Ramos (cell line): ENCODE measurements at regions not wholly inside any gene's neighbourhood (a gene's known extent, or its start where the extent isn't known, plus 50 kb on each side); places are given as distances from the start of the nearest gene placed in this dataset.

ENCODE experiments used
- in situ Hi-C: fragments of 300-500 bp; cut with MboI; formaldehyde crosslinking; loops from one replicate; pipeline ENCODE4 v1.14.3; 2022; ENCODE audit warnings: low sequenced_read_pairs; ENCODE audit not compliant: unreplicated experiment

DNA sequence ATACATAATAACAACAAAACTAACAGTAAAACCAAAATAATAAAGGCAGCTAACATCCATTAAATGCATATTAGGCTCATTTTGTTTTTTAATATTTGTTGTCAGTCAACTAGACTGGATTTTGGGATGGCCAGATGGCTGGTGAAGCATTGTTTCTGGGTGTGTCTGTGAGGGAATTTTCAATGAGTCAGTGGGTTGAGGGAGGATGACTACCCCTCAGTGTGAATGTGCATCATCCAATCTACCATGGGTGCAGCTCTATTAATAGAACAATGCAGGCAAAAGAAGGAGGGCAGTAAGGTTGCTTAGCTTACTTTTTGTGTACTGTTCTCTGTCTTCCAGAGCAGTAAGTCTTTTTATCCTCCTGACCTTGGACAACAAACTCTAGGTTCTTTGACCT, 484.2 kb upstream of the HS3ST1 start:
- in situ Hi-C loops = no loop called here

DNA sequence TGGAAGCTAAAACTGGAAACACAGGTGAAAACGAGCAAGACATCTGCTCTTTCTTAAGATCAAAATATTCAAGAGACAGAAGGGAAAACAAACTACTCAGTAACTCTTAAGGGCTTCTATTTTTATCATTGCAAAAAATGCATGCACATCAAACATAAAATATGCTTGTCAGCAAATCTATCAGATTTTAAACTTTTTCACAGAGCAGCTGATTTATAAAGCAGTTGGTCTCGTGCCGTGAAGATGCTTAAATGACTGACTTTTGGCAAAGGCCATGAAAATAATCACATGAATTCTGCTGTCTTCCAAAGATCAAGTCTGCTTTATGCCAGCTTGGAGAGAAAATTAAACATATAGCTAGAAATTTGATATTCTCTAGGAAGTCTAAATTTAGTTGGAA, 482.1 kb upstream of the HS3ST1 start:
- in situ Hi-C loops = no loop called here

DNA sequence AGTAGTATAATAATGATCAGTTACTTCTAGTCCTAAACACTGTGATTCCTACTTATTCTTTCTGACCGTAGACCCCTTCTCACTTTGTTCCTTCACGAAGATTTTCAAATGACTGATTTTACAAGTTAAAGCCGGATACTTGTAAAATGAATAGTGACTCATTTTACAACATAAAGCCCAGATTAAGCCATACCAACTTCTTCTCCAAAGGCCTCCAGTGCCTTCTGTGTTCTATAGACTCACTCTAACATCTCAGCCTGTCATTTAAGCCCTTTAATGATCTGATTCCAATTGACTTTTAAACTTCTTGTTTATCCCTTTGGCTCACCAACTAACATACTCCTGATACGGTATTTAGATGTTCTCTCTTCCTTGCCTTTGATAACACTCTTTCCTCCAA, 480.0 kb upstream of the HS3ST1 start:
- in situ Hi-C loops = no loop called here

DNA sequence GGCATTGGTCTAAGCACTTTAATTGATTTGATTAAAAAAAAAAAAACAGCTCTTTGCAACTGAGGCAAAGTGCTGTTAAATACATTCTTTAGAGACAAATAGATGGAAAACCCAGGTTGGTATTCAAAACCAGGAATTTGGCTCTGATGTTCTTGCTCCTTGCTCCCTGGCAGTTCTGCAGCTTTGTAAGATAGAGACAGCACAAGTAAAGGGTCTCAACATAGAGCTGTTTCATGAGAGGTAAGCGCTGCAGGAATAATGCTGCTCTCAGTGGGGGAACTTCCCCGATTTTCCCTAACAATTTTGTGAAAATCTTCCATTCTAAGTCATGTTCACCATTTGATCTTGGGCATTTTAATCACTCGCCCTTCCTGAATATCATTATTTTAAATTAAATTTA, 479.5 kb upstream of the HS3ST1 start:
- in situ Hi-C loops = no loop called here

DNA sequence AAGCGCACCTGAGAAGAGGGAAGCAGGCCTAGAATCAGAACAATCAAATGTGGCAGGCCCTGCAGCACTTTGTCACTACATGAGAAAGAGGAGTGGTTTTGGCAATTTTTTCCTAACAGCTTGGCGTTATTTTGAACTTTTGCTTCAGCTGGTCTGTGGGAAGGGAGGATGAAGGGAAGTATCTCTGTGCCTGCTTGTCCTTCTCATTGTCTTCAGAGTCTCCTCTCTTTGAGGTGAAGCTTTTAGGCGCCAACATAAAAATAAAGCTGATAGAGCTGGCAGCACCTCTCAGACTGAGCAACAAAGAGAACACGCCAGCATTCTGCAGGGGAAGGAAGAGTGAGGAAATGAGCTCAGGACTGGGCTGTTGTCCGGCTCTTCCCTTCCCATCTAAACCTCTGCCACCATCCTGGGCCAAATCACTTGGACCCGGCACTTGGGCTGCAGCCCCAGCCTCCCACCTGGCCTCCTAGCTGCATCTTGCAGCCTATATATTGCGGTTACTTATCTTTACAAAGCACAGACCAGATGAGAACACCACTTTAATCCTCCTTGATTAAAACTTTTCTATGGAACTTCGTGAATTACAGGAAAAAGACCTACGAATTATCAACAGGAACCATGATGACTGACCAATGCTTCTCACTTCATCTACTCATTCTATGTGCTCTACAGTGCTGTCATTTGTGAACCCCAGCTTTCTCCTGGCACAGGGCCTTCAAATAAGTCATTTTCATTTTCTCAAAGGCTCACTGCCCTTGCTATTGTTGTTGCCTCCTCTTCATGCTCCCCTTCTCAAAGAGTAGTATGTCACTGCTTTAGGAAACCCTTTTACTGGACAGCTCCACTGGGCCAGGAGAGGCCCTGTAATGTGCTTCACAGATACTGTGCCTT, 476.4 kb upstream of the HS3ST1 start:
- in situ Hi-C loops = no loop called here

GRCh38 chr4:11904117-11904535, 475.4 kb upstream of the HS3ST1 start:
- in situ Hi-C loops = no loop called here

- in situ Hi-C loops = no loop called here
Measured at GRCh38 chr4:11901089-11901488, 472.4 kb upstream of the HS3ST1 start.

- in situ Hi-C loops = no loop called here
Measured at GRCh38 chr4:11900359-11900758, 471.7 kb upstream of the HS3ST1 start.

DNA sequence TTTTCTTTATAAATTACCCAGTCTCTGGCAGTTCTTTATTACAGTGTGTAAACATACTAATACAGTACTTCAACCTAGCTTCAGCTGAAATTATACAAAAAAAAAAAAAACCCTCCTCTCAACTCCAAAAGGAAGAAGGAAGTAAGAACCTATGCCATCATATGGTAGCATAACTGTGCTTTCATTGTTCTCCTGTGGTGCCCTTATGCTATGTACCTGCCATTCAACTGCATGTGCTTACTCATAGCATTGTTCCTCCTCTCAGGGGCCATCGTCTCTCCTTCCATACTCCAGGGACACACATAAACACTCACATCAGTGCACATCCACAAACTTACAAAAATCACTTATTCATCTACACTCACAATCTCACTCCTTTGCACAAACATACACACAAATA, 470.1 kb upstream of the HS3ST1 start:
- in situ Hi-C loops = no loop called here

- in situ Hi-C loops = no loop called here
Measured at GRCh38 chr4:11895766-11896165, 467.1 kb upstream of the HS3ST1 start.

- in situ Hi-C loops = no loop called here
Measured at GRCh38 chr4:11894977-11895376, 466.3 kb upstream of the HS3ST1 start.

DNA sequence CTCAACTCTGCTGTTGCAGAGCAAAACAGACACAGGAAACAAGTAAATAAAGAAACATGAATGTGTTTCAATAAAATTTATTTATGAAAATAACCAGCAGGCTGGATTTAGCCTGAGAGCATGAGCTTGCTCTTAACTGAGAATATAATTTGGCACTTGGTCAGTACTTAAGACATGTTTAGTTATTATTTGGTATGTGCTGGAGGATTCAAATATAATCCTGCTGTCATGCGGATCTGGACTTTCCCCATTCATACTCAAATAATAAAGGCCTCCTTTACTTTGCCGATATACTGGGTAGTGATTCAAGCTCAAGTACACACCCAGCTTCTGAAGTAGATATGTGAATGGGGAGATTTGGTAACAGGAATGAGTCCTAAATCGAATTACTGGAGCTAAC, 465.5 kb upstream of the HS3ST1 start:
- in situ Hi-C loops = no loop called here

DNA sequence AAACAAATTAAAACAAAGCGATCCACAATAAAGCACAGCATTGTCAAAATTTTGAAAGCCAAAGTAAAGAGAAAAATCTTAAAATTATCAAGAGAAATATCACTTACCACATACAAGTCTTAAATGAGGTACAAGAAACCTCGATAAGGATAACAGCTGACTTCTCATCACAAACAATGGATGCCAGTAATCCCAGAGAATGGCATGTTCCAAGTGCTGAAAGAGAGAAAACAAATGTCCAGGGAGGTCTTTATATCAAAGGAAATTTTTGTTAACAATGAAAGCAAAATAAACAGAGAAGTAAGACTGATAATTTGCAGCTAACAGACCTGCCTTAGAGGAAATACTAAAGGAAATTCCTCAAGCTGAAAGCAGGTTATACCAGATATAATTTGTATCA, 460.4 kb upstream of the HS3ST1 start:
- in situ Hi-C loops = no loop called here

DNA sequence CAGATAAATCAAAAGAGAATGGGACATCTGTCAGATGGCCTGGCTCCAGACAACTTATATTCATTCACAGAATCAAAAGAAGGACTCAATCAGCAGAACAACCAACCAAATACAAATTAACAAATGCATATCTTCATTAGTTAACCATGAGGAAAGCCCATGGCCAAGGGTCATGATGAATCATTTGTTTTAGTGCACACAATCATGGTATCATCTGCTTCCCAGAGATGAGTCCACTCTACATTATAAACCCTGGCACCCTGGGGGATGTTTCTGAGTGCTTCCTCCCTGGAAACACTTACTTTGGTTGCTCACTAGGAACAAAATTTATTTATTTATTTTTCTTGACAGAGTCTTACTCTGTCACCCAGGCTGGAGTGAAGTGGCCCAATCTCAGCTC, 453.3 kb upstream of the HS3ST1 start:
- in situ Hi-C loops = no loop called here

DNA sequence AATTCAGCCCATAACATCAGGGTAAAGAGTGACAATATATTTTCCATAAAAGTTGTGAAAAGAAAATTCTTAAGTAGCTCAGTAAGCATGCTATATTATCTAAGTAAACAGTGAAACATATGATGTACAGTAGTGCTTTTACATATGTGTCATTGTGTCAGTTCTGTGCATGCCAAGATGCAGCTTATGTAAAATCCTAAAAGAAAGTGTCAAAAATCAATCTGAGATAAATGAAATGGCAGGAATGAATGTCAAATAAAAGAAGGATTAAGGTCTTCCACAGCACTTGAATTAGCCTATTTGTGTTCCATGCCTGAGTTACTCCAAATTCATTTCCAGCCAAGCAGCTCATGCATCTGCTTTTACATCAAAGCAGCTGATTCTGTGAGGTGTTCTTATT, 452.7 kb upstream of the HS3ST1 start:
- in situ Hi-C loops = no loop called here

DNA sequence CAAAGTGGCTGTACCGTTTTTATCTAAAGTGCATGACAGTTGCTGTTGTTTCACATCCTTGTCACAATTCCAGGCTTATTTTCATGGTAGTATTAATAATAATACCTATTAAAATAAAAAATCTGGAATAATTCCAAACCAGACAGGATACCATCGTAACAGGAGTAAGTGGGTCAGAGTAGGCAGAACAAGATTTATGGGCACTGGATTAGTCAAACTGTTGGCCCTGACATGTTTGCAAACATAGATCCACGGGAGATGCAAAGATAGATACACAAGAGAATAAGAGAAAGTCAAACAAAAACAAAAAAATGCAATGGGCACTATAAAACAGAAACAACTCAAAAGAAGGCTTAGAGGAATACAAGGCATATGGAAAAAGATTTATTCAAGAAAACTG, 449.5 kb upstream of the HS3ST1 start:
- in situ Hi-C loops = no loop called here

- in situ Hi-C loops = no loop called here
Measured at GRCh38 chr4:11876104-11876503, 447.4 kb upstream of the HS3ST1 start.

DNA sequence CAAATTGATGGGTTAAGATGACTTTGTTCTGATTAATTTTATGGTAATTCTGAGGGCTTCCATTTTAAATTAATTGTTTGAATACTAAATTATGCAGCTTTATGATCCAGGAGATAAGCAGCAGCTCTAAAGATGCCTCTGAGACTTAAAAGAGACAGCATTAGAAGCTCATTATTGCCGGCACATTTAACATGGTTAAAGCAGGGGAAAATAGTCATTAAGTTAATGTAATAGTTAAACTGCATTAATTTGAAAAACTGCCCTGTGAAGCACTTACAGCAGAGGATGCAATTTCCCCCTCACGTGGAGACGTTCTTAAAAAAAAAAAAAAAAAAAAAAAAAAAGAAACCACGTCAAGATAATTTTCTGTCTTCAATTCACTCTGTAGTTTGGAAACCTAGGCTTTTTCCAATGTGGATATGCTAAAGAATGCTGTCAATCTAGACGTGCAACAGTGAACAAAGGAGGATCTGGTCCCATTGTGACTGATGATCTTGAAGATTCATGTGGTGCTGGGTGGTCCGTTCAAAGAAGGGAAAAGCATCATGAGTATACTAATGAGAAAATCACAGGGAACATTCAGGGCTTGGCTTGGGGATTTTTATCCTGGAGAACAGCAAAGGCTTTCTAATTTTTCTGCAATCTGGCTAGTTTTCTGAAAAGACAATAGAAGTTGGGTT, 440.6 kb upstream of the HS3ST1 start:
- in situ Hi-C loops = no loop called here

- in situ Hi-C loops = no loop called here
Measured at GRCh38 chr4:11866391-11866790, 437.7 kb upstream of the HS3ST1 start.

- in situ Hi-C loops = no loop called here
Measured at GRCh38 chr4:11860996-11861395, 432.3 kb upstream of the HS3ST1 start.

DNA sequence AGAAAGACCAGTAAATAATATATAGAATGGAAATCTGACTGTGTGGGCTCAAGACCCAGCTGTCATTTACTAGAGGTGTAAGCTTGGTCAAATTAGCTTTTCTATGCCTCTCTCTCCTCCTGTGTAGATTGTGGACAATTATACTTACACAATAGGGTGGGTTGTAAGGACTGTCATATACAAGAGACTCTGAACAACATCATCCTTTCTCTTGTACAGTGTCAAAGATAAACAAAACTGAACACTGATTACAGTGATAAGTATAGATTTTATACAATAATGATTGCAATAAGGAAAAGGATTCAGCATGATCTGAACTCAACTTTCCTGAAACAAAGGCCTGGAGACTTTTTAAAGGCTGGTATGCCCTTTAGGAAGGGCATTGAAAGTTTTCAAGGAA, 429.2 kb upstream of the HS3ST1 start:
- in situ Hi-C loops = no loop called here

GRCh38 chr4:11847167-11847566, 418.5 kb upstream of the HS3ST1 start:
- in situ Hi-C loops = no loop called here
